Mesendoderm (in vitro differentiated cells): ENCODE measurements at regions not wholly inside any gene's neighbourhood (a gene's known extent, or its start where the extent isn't known, plus 50 kb on each side); places are given as distances from the start of the nearest gene placed in this dataset.

Source experiments
- DNase-seq: peaks from one replicate; pipeline ENCODE4 v3.0.0; 2013
- H2AK5ac ChIP-seq: 2 replicates; pipeline ENCODE4 v1.6.1; 2013; ENCODE audit warnings: low read length, inconsistent platforms
- H2BK120ac ChIP-seq: 2 replicates; pipeline ENCODE4 v1.6.1; 2013; ENCODE audit warnings: low read depth, mild to moderate bottlenecking, low read length, moderate library complexity, mixed read lengths
- H2BK15ac ChIP-seq: replicated peaks from 2 replicates; pipeline ENCODE4 v1.6.1; 2013; ENCODE audit warnings: low read depth, mild to moderate bottlenecking, moderate library complexity
- H2BK5ac ChIP-seq: 2 replicates; pipeline ENCODE4 v1.6.1; 2013; ENCODE audit warnings: low read length, inconsistent platforms
- H3K18ac ChIP-seq: 2 replicates; pipeline ENCODE4 v1.6.1; 2013; ENCODE audit warnings: mild to moderate bottlenecking, low read length, mixed read lengths
- H3K23ac ChIP-seq: one replicate; pipeline ENCODE4 v1.6.1; 2013; ENCODE audit warnings: low read length
- H3K27ac ChIP-seq: 2 replicates; pipeline ENCODE4 v1.5.1; 2013; ENCODE audit warnings: low read depth, mild to moderate bottlenecking, inconsistent platforms, low read length, moderate library complexity
- H3K27me3 ChIP-seq: 2 replicates; pipeline ENCODE4 v1.6.1; 2013; ENCODE audit warnings: low read length, control low read depth, mild to moderate bottlenecking, inconsistent platforms; ENCODE audit not compliant: insufficient read depth, poor library complexity
- H3K36me3 ChIP-seq: 2 replicates; pipeline ENCODE4 v1.6.1; 2013; ENCODE audit warnings: low read length, inconsistent platforms; ENCODE audit not compliant: control insufficient read depth, insufficient read depth
- H3K4ac ChIP-seq: one replicate; pipeline ENCODE4 v1.6.1; 2013; ENCODE audit warnings: low read depth, mild to moderate bottlenecking, low read length, moderate library complexity
- H3K4me1 ChIP-seq: 2 replicates; pipeline ENCODE4 v1.6.1; 2013; ENCODE audit warnings: low read depth, low read length, inconsistent platforms; ENCODE audit not compliant: control insufficient read depth
- H3K4me2 ChIP-seq: 2 replicates; pipeline ENCODE4 v1.6.1; 2013; ENCODE audit warnings: low read length
- H3K4me3 ChIP-seq: 2 replicates; pipeline ENCODE4 v1.5.1; 2013; ENCODE audit warnings: mild to moderate bottlenecking, low read length
- H3K56ac ChIP-seq: one replicate; pipeline ENCODE4 v1.6.1; 2013; ENCODE audit warnings: low read length
- H3K79me1 ChIP-seq: 2 replicates; pipeline ENCODE4 v1.6.1; 2013; ENCODE audit warnings: low read length, inconsistent platforms
- H3K79me2 ChIP-seq: 2 replicates; pipeline ENCODE4 v1.6.1; 2013; ENCODE audit warnings: mild to moderate bottlenecking, low read length; ENCODE audit not compliant: control insufficient read depth, insufficient read depth
- H3K9ac ChIP-seq: 2 replicates; pipeline ENCODE4 v1.6.1; 2013; ENCODE audit warnings: low read length, inconsistent platforms
- H4K5ac ChIP-seq: one replicate; pipeline ENCODE4 v1.6.1; 2013; ENCODE audit warnings: low read length
- H4K8ac ChIP-seq: one replicate; pipeline ENCODE4 v1.6.1; 2013; ENCODE audit warnings: low read depth, mild to moderate bottlenecking, control low read depth, low read length, moderate library complexity
- WGBS: extraction: QIAGEN DNeasy Blood & Tissue Kit; methylation state at CpG from one replicate; pipeline ENCODE4 v1.1.7; 2013; ENCODE audit warnings: low lambda C conversion rate, missing lambda C conversion rate; ENCODE audit not compliant: insufficient coverage; ENCODE audit errors: extremely low coverage; 5-methylcytosine and 5-hydroxymethylcytosine counted together

- Histone ChIP-seq H2BK120ac (no peak overlapping the region), H3K9ac (no peak overlapping the region), H3K4ac (no peak overlapping the region), H3K18ac (no peak overlapping the region), H3K79me1 (no peaks in the 10 kb centered on the region), H3K27ac (no peak overlapping the region), H3K4me2 (no peak overlapping the region), H2BK15ac (no peak overlapping the region), H4K5ac (no peak overlapping the region), H2BK5ac (no peak overlapping the region), H3K27me3 (no peaks in the 10 kb centered on the region), H3K79me2 (no peaks in the 10 kb centered on the region), H3K4me3 (no peak overlapping the region), H3K56ac (no peak overlapping the region), H2AK5ac (no peak overlapping the region), H3K36me3 (no peaks in the 10 kb centered on the region), H4K8ac (no peak overlapping the region), H3K23ac (no peak overlapping the region), H3K4me1 (no peaks in the 10 kb centered on the region)
- no CpG with 5 or more reads among the region's 6 CpGs for WGBS
- no peak for DNase-seq
Measured at GRCh38 chr12:88638966-88639760, 58.9 kb upstream of the KITLG start.

GRCh38 chr12:88638388-88638787, 58.1 kb upstream of the KITLG start:
- H2AK5ac ChIP-seq: no peak overlapping the region
- no CpG with 5 or more reads among the region's 3 CpGs for WGBS
- H3K4me3 ChIP-seq: no peak overlapping the region
- H3K18ac ChIP-seq: no peak overlapping the region
- no peak overlapping the region for H2BK120ac ChIP-seq
- H3K9ac ChIP-seq: no peak overlapping the region
- no peaks in the 10 kb centered on the region for H3K27me3 ChIP-seq
- no peaks in the 10 kb centered on the region for H3K79me1 ChIP-seq
- no peak overlapping the region for H4K8ac ChIP-seq
- H3K4ac ChIP-seq: no peak overlapping the region
- H3K56ac ChIP-seq: no peak overlapping the region
- no peak for DNase-seq
- H2BK15ac ChIP-seq: no peak overlapping the region
- no peak overlapping the region for H4K5ac ChIP-seq
- H3K23ac ChIP-seq: no peak overlapping the region
- no peak overlapping the region for H2BK5ac ChIP-seq
- H3K27ac ChIP-seq: no peak overlapping the region
- no peaks in the 10 kb centered on the region for H3K4me1 ChIP-seq
- no peaks in the 10 kb centered on the region for H3K79me2 ChIP-seq
- no peak overlapping the region for H3K4me2 ChIP-seq
- no peaks in the 10 kb centered on the region for H3K36me3 ChIP-seq

GRCh38 chr12:88634008-88634407, 53.7 kb upstream of the KITLG start:
- Histone ChIP-seq H4K5ac (no peak overlapping the region), H3K23ac (no peak overlapping the region), H2BK5ac (no peak overlapping the region), H3K56ac (no peak overlapping the region), H3K9ac (no peak overlapping the region), H2BK15ac (no peak overlapping the region), H3K4ac (no peak overlapping the region), H2BK120ac (no peak overlapping the region), H3K4me2 (no peak overlapping the region), H4K8ac (no peak overlapping the region), H3K27me3 (no peaks in the 10 kb centered on the region), H3K36me3 (no peaks in the 10 kb centered on the region), H3K4me3 (no peak overlapping the region), H3K4me1 (no peaks in the 10 kb centered on the region), H3K18ac (no peak overlapping the region), H2AK5ac (no peak overlapping the region), H3K79me1 (no peaks in the 10 kb centered on the region), H3K27ac (no peak overlapping the region), H3K79me2 (no peaks in the 10 kb centered on the region)
- no peak for DNase-seq
- WGBS: no CpG with 5 or more reads among the region's 1 CpG

GRCh38 chr12:88633312-88633711, 53.0 kb upstream of the KITLG start:
- Histone ChIP-seq H2AK5ac (no peak overlapping the region), H2BK5ac (no peak overlapping the region), H3K27ac (no peak overlapping the region), H3K79me2 (no peaks in the 10 kb centered on the region), H3K4me2 (no peak overlapping the region), H3K18ac (no peak overlapping the region), H3K4ac (no peak overlapping the region), H4K5ac (no peak overlapping the region), H2BK120ac (no peak overlapping the region), H3K4me3 (no peak overlapping the region), H3K23ac (no peak overlapping the region), H3K9ac (no peak overlapping the region), H3K27me3 (no peaks in the 10 kb centered on the region), H4K8ac (no peak overlapping the region), H3K4me1 (no peaks in the 10 kb centered on the region), H3K36me3 (no peaks in the 10 kb centered on the region), H3K56ac (no peak overlapping the region), H2BK15ac (no peak overlapping the region), H3K79me1 (no peaks in the 10 kb centered on the region)
- DNase-seq: no peak
- WGBS: no CpG with 5 or more reads among the region's 1 CpG

GRCh38 chr12:88630561-88630960, 50.3 kb upstream of the KITLG start:
- H3K23ac ChIP-seq: no peak overlapping the region

More at GRCh38 chr12:88630561-88630960, 50.3 kb upstream of the KITLG start:
- H3K27ac ChIP-seq: no peak overlapping the region
- H3K27me3 ChIP-seq: no peaks in the 10 kb centered on the region
- H3K4me1 ChIP-seq: no peaks in the 10 kb centered on the region
- no peak overlapping the region for H4K8ac ChIP-seq
- no peaks in the 10 kb centered on the region for H3K36me3 ChIP-seq
- H3K56ac ChIP-seq: no peak overlapping the region
- H2BK15ac ChIP-seq: no peak overlapping the region
- H4K5ac ChIP-seq: no peak overlapping the region
- H2AK5ac ChIP-seq: no peak overlapping the region
- no peak overlapping the region for H3K4ac ChIP-seq
- H2BK120ac ChIP-seq: no peak overlapping the region
- DNase-seq: no peak
- H3K18ac ChIP-seq: no peak overlapping the region
- H3K9ac ChIP-seq: no peak overlapping the region
- no peak overlapping the region for H3K4me3 ChIP-seq
- no peak overlapping the region for H2BK5ac ChIP-seq
- no peak overlapping the region for H3K4me2 ChIP-seq
- H3K79me2 ChIP-seq: no peaks in the 10 kb centered on the region
- no peaks in the 10 kb centered on the region for H3K79me1 ChIP-seq
